ENCODE measurements at regions not wholly inside any gene's neighbourhood (a gene's known extent, or its start where the extent isn't known, plus 50 kb on each side); places are given as distances from the start of the nearest gene placed in this dataset.

DNA sequence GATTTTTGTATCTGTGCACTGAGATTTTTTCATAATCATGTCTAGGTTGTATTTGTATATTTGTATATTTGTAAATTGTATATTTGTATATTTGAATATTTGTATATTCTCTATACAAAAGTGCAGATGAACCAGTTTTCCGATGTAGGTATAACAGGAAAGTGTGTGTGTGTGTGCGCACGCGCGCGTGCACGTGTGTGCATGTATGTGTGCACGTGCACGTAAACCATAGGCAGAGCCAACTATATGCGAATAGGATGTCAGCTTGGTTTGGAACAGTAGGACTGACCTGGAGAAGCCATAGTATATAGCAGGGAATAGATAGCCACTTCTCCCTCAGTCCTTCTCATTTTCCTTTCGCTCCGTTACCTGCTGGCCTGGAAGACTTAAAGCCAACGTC is 565.8 kb downstream of the XIRP2 start:
- CTCF ChIA-PET = no interaction called here
- Histone ChIP-seq H3K79me2 (ENCODE audit: insufficient read depth) (no peaks in the 10 kb centered on the region), H3K9me2 (no peaks in the 10 kb centered on the region), H4K20me1 (ENCODE audit: insufficient read depth) (no peaks in the 10 kb centered on the region), H3K27me3 (ENCODE audit: insufficient read depth) (no peaks in the 10 kb centered on the region), H3K9me3 (no peaks in the 10 kb centered on the region), H2AFZ (ENCODE audit: low read depth) (no peak overlapping the region), H3K4me3 (ENCODE audit: low read depth in 2 of 2, low read length in 1 of 2) (no peak overlapping the region), H3K4me1 (ENCODE audit: control insufficient read depth in 1 of 2, insufficient read depth in 2 of 2, low read depth in 1 of 2, low read length in 1 of 2) (no peaks in the 10 kb centered on the region), H3K36me3 (replicated peaks in 1 of 2; ENCODE audit: control insufficient read depth in 1 of 2, insufficient read depth in 2 of 2, low read length in 1 of 2) (no peaks in the 10 kb centered on the region), H3K4me2 (no peak overlapping the region), H3K27ac (ENCODE audit: low read depth in 2 of 2, low read length in 1 of 2) (no peak overlapping the region), H3K9ac (no peak overlapping the region), H3F3A (replicated peaks; ENCODE audit: insufficient read depth) (no peaks in the 10 kb centered on the region)
- POLR2A ChIA-PET = no interaction called here
- 90% methylated on average over 13 of the region's 13 CpGs for WGBS (ENCODE audit: low lambda C conversion rate)
- TF ChIP-seq ELF1 (IDR thresholded peaks at IDR 0.05) = no peak
- no peak for TF ChIP-seq NRF1 (IDR thresholded peaks at IDR 0.05; ENCODE audit: low read depth, low read length)
- no peak for TF ChIP-seq REST (IDR thresholded peaks at IDR 0.05; ENCODE audit: low read depth, low read length)
- TF ChIP-seq, protein P1, sequence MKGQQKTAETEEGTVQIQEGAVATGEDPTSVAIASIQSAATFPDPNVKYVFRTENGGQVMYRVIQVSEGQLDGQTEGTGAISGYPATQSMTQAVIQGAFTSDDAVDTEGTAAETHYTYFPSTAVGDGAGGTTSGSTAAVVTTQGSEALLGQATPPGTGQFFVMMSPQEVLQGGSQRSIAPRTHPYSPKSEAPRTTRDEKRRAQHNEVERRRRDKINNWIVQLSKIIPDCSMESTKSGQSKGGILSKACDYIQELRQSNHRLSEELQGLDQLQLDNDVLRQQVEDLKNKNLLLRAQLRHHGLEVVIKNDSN (IDR thresholded peaks at IDR 0.05; ENCODE audit: borderline replicate concordance, low read depth) = no peak
- no peak for DNase-seq

- POLR2A ChIA-PET = no interaction called here
- Histone ChIP-seq H3K9ac (no peak overlapping the region), H3K9me2 (no peaks in the 10 kb centered on the region), H4K20me1 (ENCODE audit: insufficient read depth) (no peaks in the 10 kb centered on the region), H3F3A (replicated peaks; ENCODE audit: insufficient read depth) (no peaks in the 10 kb centered on the region), H3K9me3 (no peaks in the 10 kb centered on the region), H3K79me2 (ENCODE audit: insufficient read depth) (no peaks in the 10 kb centered on the region), H3K36me3 (replicated peaks in 1 of 2; ENCODE audit: control insufficient read depth in 1 of 2, insufficient read depth in 2 of 2, low read length in 1 of 2) (no peaks in the 10 kb centered on the region), H3K4me1 (ENCODE audit: control insufficient read depth in 1 of 2, insufficient read depth in 2 of 2, low read depth in 1 of 2, low read length in 1 of 2) (no peaks in the 10 kb centered on the region), H2AFZ (ENCODE audit: low read depth) (no peak overlapping the region), H3K4me3 (ENCODE audit: low read depth in 2 of 2, low read length in 1 of 2) (no peak overlapping the region), H3K27ac (ENCODE audit: low read depth in 2 of 2, low read length in 1 of 2) (no peak overlapping the region), H3K4me2 (no peak overlapping the region), H3K27me3 (ENCODE audit: insufficient read depth) (no peaks in the 10 kb centered on the region)
- WGBS (ENCODE audit: low lambda C conversion rate) = 51% methylated on average over 9 of the region's 9 CpGs
- CTCF ChIA-PET = interaction anchor here (0.6 kb wide), 1 partner anchor 1783 kb away, joined by 3 read pairs; no protein-coding TSS in a partner anchor
- no peak for DNase-seq
- TF ChIP-seq GABPA (IDR thresholded peaks at IDR 0.05; ENCODE audit: low read depth) = no peak
- TF ChIP-seq FOXM1 (IDR thresholded peaks at IDR 0.05; ENCODE audit: low read depth) = no peak
- TF ChIP-seq RCOR1 (IDR thresholded peaks at IDR 0.05; ENCODE audit: low read length) = no peak
- TF ChIP-seq MAX (IDR thresholded peaks at IDR 0.05; ENCODE audit: low read depth) = no peak
- TF ChIP-seq FOXJ3 (CRISPR knock-in tag; IDR thresholded peaks at IDR 0.05) = no peak
- no peak for TF ChIP-seq NRF1 (IDR thresholded peaks at IDR 0.05; ENCODE audit: low read depth, low read length)
- TF ChIP-seq, protein P2, sequence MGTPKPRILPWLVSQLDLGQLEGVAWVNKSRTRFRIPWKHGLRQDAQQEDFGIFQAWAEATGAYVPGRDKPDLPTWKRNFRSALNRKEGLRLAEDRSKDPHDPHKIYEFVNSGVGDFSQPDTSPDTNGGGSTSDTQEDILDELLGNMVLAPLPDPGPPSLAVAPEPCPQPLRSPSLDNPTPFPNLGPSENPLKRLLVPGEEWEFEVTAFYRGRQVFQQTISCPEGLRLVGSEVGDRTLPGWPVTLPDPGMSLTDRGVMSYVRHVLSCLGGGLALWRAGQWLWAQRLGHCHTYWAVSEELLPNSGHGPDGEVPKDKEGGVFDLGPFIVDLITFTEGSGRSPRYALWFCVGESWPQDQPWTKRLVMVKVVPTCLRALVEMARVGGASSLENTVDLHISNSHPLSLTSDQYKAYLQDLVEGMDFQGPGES (IDR thresholded peaks at IDR 0.05; ENCODE audit: low read depth, low read length) = no peak
- TF ChIP-seq PBX3 (IDR thresholded peaks at IDR 0.05) = no peak
- TF ChIP-seq POLR2AphosphoS5 (IDR thresholded peaks at IDR 0.05; ENCODE audit: low read depth, low read length) = no peak
- no peak for TF ChIP-seq TCF12 (IDR thresholded peaks at IDR 0.05)
- TF ChIP-seq EP300 (IDR thresholded peaks at IDR 0.05; ENCODE audit: borderline replicate concordance in 1 of 2, low read depth in 1 of 2, low read length in 1 of 2) = no peak
- TF ChIP-seq MEF2A (IDR thresholded peaks at IDR 0.05; ENCODE audit: borderline replicate concordance, low read depth) = no peak
- TF ChIP-seq SMC3 (IDR thresholded peaks at IDR 0.05; ENCODE audit: low read depth, low read length) = no peak
- TF ChIP-seq, protein P3, sequence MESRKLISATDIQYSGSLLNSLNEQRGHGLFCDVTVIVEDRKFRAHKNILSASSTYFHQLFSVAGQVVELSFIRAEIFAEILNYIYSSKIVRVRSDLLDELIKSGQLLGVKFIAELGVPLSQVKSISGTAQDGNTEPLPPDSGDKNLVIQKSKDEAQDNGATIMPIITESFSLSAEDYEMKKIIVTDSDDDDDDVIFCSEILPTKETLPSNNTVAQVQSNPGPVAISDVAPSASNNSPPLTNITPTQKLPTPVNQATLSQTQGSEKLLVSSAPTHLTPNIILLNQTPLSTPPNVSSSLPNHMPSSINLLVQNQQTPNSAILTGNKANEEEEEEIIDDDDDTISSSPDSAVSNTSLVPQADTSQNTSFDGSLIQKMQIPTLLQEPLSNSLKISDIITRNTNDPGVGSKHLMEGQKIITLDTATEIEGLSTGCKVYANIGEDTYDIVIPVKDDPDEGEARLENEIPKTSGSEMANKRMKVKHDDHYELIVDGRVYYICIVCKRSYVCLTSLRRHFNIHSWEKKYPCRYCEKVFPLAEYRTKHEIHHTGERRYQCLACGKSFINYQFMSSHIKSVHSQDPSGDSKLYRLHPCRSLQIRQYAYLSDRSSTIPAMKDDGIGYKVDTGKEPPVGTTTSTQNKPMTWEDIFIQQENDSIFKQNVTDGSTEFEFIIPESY (IDR thresholded peaks at IDR 0.05; ENCODE audit: borderline replicate concordance, low read depth) = no peak
- no peak for TF ChIP-seq ELF1 (IDR thresholded peaks at IDR 0.05)
These were observed 563.4 kb downstream of the XIRP2 start for GRCh38 chr2:167451496-167452289.

All from SK-N-SH (cell line).